Upper lobe of right lung (tissue), 1 donor: ENCODE measurements at regions not wholly inside any gene's neighbourhood (a gene's known extent, or its start where the extent isn't known, plus 50 kb on each side); places are given as distances from the start of the nearest gene placed in this dataset.
"Not testable (repeated sequence)": the region's sequence is repeated elsewhere in the genome, so short reads cannot be mapped to it uniquely, and the experiment has no call there.

Experiments used
- ATAC-seq: fragments of 200-7000 bp; cut with Tn5 transposase; one replicate; pipeline ENCODE4 v1.9.1; 2020; ENCODE audit warnings: mild to moderate bottlenecking, moderate library complexity
- DNase-seq: peaks from one replicate; pipeline ENCODE4 v3.0.0-alpha.2; 2020
- H3K27ac ChIP-seq: fragments of 200-600 bp; one replicate; pipeline ENCODE4 v1.8.0; 2022
- H3K27me3 ChIP-seq: fragments of 200-600 bp; one replicate; pipeline ENCODE4 v1.8.0; 2022; ENCODE audit warnings: mild to moderate bottlenecking
- H3K36me3 ChIP-seq: fragments of 200-600 bp; one replicate; pipeline ENCODE4 v1.8.0; 2022
- H3K4me1 ChIP-seq: fragments of 200-600 bp; one replicate; pipeline ENCODE4 v1.8.0; 2022
- H3K4me3 ChIP-seq: fragments of 200-600 bp; one replicate; pipeline ENCODE4 v1.8.0; 2022; ENCODE audit warnings: mild to moderate bottlenecking
- H3K9me3 ChIP-seq: fragments of 200-600 bp; one replicate; pipeline ENCODE4 v1.8.0; 2022
- intact Hi-C: fragments of 100-400 bp; cut with DNase I; formaldehyde crosslinking; loops from one replicate; pipeline ENCODE4 v1.11.0; 2022
- TF ChIP-seq, protein P1 (sequence below): fragments of 200-600 bp; IDR thresholded peaks from one replicate; pipeline ENCODE4 v1.8.0; 2022; ENCODE audit warnings: antibody characterized with exemption
- donor health status: DM: no; HTN: yes; CAD: no; lungs with severe emphysema.

DNA sequence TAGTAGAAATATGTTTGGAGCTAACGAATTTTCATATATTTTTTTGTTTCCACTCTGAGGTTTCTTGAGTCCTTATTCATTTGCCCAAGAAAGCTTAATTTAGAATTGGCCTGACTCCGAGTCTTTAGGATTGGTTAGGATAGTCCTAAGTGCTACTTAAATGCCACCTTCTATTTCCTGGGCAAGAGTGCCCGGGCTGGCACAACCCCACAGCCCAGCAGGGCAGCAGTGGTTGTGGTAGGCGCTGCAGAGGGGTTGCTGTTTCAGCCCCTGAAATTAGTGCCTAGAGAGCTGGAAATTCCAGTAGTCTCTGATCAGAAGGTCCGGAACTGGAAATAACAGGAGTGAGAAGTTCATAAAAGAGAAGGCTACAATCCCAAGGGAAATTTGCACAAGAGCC, 139.4 kb upstream of the TENT5A start:
- ATAC-seq, result peak; percentile 85
- Histone ChIP-seq H3K27ac (no peak overlapping the region), H3K36me3 (no peaks in the 10 kb centered on the region), H3K4me1 (no peaks in the 10 kb centered on the region), H3K9me3 (no peaks in the 10 kb centered on the region), H3K27me3 (no peaks in the 10 kb centered on the region), H3K4me3 (no peak overlapping the region)
- DNase-seq, result no peak
- TF ChIP-seq, protein P1, sequence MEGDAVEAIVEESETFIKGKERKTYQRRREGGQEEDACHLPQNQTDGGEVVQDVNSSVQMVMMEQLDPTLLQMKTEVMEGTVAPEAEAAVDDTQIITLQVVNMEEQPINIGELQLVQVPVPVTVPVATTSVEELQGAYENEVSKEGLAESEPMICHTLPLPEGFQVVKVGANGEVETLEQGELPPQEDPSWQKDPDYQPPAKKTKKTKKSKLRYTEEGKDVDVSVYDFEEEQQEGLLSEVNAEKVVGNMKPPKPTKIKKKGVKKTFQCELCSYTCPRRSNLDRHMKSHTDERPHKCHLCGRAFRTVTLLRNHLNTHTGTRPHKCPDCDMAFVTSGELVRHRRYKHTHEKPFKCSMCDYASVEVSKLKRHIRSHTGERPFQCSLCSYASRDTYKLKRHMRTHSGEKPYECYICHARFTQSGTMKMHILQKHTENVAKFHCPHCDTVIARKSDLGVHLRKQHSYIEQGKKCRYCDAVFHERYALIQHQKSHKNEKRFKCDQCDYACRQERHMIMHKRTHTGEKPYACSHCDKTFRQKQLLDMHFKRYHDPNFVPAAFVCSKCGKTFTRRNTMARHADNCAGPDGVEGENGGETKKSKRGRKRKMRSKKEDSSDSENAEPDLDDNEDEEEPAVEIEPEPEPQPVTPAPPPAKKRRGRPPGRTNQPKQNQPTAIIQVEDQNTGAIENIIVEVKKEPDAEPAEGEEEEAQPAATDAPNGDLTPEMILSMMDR, result no peak
- intact Hi-C loops, result no loop called here

DNA sequence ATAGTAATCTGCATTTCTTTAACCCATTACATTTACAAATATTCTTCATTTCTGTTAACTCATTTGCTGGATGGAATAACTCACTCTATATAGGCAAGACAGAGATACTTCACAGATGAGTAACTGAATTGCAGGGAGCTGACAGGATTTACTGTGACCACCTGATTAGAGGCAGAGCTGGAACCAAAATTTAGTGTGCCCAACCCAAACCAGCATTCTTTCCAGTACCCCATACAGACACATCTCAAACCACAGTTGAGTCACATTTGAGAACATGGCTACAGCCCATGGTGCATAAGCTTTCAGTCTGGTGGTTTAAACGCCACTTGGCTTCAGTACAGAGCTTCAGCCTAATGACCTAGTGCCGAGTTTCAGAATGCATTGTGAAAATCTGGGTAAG, 138.4 kb upstream of the TENT5A start:
- no peak for ATAC-seq
- Histone ChIP-seq H3K27me3 (no peaks in the 10 kb centered on the region), H3K36me3 (no peaks in the 10 kb centered on the region), H3K4me1 (no peaks in the 10 kb centered on the region), H3K9me3 (no peaks in the 10 kb centered on the region), H3K4me3 (no peak overlapping the region), H3K27ac (no peak overlapping the region)
- TF ChIP-seq, protein P1, result no peak
- no peak for DNase-seq
- intact Hi-C loops, result no loop called here

DNA sequence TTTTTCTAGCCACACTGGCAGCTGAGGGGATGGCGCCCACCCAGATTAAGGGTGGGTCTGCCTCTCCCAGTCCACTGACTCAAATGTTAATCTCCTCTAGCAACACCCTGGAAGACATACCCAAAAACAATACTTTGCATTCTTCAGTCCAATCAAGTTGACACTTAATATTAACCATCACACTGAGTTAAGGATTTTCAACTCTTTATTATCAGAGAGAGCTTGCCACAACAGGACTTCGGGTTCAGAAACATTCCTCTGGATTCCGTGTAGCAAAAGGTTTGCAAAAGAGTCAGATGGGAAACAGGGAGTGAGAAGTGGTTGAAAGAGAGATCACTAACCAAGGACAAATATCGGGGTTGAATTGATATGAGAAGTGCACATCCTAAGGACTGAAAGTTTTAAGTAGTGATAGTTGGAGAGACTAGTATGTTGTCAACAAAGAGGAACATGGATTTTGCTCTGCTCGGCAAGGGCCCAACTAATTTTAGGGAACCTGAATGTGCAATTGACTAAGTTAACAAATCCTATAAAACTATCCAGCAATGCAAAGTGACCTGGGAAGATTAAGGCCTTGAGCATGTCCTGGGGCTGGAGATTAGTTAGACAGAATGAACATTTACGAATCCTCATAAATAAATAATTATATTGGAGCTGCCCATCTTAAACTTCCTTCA, 137.0 kb upstream of the TENT5A start:
- ATAC-seq (no peak), DNase-seq (no peak)
- Histone ChIP-seq H3K27me3 (no peaks in the 10 kb centered on the region), H3K9me3 (no peaks in the 10 kb centered on the region), H3K36me3 (no peaks in the 10 kb centered on the region), H3K4me1 (no peaks in the 10 kb centered on the region), H3K4me3 (no peak overlapping the region), H3K27ac (no peak overlapping the region)
- intact Hi-C loops, result no loop called here
- TF ChIP-seq, protein P1, result no peak

DNA sequence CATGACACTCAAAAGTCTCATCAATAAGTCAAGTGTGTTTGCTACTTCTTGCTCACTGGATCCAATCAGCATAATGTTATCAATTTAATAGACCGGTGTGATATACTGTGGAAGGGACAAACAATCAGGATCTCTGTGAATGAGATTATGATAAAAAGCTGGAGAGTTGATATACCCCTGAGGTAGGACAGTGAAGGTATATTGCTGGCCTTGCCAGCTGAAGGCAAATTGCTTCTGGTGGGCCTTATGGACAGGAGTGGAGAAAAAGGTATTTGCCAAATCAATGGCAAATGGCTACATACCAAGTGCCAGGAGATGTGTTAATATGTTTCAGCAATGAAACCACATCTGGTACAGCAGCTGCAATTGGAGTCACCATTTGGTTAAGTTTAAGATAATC, 134.4 kb upstream of the TENT5A start:
- H3K9me3 ChIP-seq, ATAC-seq, intact Hi-C loops, H3K27ac ChIP-seq, DNase-seq, H3K4me1 ChIP-seq, H3K27me3 ChIP-seq, H3K4me3 ChIP-seq, H3K36me3 ChIP-seq: not testable (repeated sequence)

DNA sequence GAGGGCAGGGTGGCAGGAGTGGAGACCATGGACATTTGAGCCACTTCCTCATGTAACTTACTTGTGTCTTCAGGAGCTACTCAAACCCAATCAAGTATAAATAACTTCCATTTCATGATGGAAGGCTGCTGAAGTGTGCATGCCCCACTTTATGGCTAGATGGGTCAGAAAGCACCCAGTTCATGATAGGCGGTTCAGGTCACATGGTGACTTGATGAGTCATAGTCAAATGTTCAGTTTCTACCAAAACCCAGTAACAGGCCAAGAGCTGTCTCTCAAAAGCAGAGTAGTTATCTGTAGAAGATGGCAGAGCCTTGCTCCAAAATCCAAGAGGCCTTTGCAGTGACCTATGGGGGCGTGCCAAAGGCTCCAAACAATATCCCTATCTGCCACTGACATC, 133.7 kb upstream of the TENT5A start:
- H3K9me3 ChIP-seq, result no peaks in the 10 kb centered on the region
- TF ChIP-seq, protein P1, result no peak
- H3K36me3 ChIP-seq, result no peaks in the 10 kb centered on the region
- no peak overlapping the region for H3K4me3 ChIP-seq
- ATAC-seq, result no peak
- intact Hi-C loops, result no loop called here
- H3K27ac ChIP-seq, result no peak overlapping the region
- no peaks in the 10 kb centered on the region for H3K4me1 ChIP-seq
- no peak for DNase-seq
- no peaks in the 10 kb centered on the region for H3K27me3 ChIP-seq

DNA sequence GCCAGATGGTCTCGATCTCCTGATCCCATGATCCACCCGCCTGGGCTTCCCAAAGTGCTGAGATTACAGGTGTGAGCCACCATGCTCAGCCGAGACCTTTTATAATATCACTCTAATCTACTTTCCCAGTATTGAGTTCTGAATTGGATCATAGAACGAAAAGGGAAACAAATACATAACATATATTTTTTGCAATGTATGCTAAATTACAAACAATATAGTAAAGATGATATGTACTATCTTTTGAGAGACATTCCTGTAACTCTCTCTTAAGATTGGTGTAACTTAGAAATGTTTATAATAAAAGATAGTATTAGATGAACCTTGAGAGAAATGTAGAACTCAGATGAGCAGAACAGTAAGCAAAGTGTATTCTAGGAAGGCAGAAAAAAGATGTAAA, 129.2 kb upstream of the TENT5A start:
- Histone ChIP-seq H3K27me3 (no peaks in the 10 kb centered on the region), H3K36me3 (no peaks in the 10 kb centered on the region), H3K4me3 (no peak overlapping the region), H3K27ac (no peak overlapping the region), H3K9me3 (no peaks in the 10 kb centered on the region), H3K4me1 (no peaks in the 10 kb centered on the region)
- DNase-seq (no peak), ATAC-seq (no peak)
- intact Hi-C loops, result no loop called here
- TF ChIP-seq, protein P1, result no peak
